Sigmoid colon (tissue), 6 donors: ENCODE measurements at regions not wholly inside any gene's neighbourhood (a gene's known extent, or its start where the extent isn't known, plus 50 kb on each side); places are given as distances from the start of the nearest gene placed in this dataset.

Source experiments
- DNase-seq: peaks from one replicate; pipeline ENCODE4 v3.0.0-alpha.2; 2019
- H3K27ac ChIP-seq, 4 donors: fragments of 200-600 bp; sonication (generic); one replicate each; pipeline ENCODE4 v1.5.1; 2016 to 2019; ENCODE audit warnings: mild to moderate bottlenecking in 1 of 4
- H3K27me3 ChIP-seq, 3 donors: fragments of 200-600 bp; sonication (generic); one replicate each; pipeline ENCODE4 v1.5.1; 2019; ENCODE audit warnings: mild to moderate bottlenecking in 1 of 3
- H3K36me3 ChIP-seq, 4 donors: fragments of 200-600 bp; sonication (generic); one replicate each; pipeline ENCODE4 v1.5.1; 2016 to 2019
- H3K4me1 ChIP-seq, 4 donors: fragments of 200-600 bp; sonication (generic); one replicate each; pipeline ENCODE4 v1.5.1; 2017 to 2019
- H3K4me3 ChIP-seq, 4 donors: fragments of 200-600 bp; sonication (generic); one replicate each; pipeline ENCODE4 v1.5.1; 2017 to 2019; ENCODE audit warnings: mild to moderate bottlenecking in 2 of 4, moderate library complexity in 1 of 4
- H3K9me3 ChIP-seq, 4 donors: fragments of 200-600 bp in 3 of 4; sonication (generic) in 3 of 4; one replicate each; pipeline versions ENCODE4 v1.5.1 to v1.6.1; 2013 to 2019
- CTCF ChIP-seq, 4 experiments: fragments of 450-650 bp in 3 of 4; fragments of 200-600 bp in 1 of 4; IDR thresholded peaks; one replicate each; pipeline ENCODE4 v1.5.1; 2016 to 2019; ENCODE audit warnings: antibody characterized with exemption in 4 of 4, mild to moderate bottlenecking in 3 of 4, moderate library complexity in 2 of 4
- EP300 ChIP-seq, 4 donors: sonication (generic); formaldehyde crosslinking; IDR thresholded peaks; one replicate each; pipeline ENCODE4 v1.6.1; 2017; ENCODE audit warnings: antibody characterized with exemption in 4 of 4
- POLR2A ChIP-seq, 2 donors: fragments of 450-650 bp; IDR thresholded peaks; one replicate each; pipeline ENCODE4 v1.6.1; 2016; ENCODE audit warnings: antibody characterized with exemption in 2 of 2, mild to moderate bottlenecking in 2 of 2, moderate library complexity in 2 of 2
- POLR2AphosphoS5 ChIP-seq, 4 donors: sonication (generic); formaldehyde crosslinking; IDR thresholded peaks; one replicate each; pipeline ENCODE4 v1.6.1; 2017; ENCODE audit warnings: antibody characterized with exemption in 4 of 4
- WGBS, 2 donors: extraction: QIAGEN DNeasy Blood & Tissue Kit; methylation state at CpG; one replicate each; pipeline ENCODE4 v1.1.7; 2013; 5-methylcytosine and 5-hydroxymethylcytosine counted together
- intact Hi-C: fragments of 100-400 bp; cut with DNase I; formaldehyde crosslinking; loops from one replicate; pipeline ENCODE4 v1.15.1; 2023
- donor health status: healthy with polysubstance abuse.
- donor health status: healthy.

- Histone ChIP-seq H3K4me3 (no peak overlapping the region), H3K27ac (no peak overlapping the region), H3K4me1 (peaks cover 0 to 8% (median 0%) of the 10 kb centered on the region in 4 donors), H3K36me3 (no peaks in the 10 kb centered on the region), H3K9me3 (no peaks in the 10 kb centered on the region), H3K27me3 (no peaks in the 10 kb centered on the region)
- whole genome bisulfite sequencing, 2 donors = 93 to 95% methylated on average over 7 of the region's 7 CpGs
- intact Hi-C loops = no loop called here
- no peak for DNase-seq
- TF ChIP-seq EP300 (IDR thresholded peaks at IDR 0.05) (no peak), POLR2A (IDR thresholded peaks at IDR 0.05) (no peak), CTCF (IDR thresholded peaks at IDR 0.05) (no peak), POLR2AphosphoS5 (IDR thresholded peaks at IDR 0.05) (no peak)
These were observed 52.5 kb upstream of the FRMD4A start for GRCh38 chr10:14383266-14383665.

- peaks cover 0 to 8% (median 0%) of the 10 kb centered on the region in 4 donors for H3K4me1 ChIP-seq
- H3K9me3 ChIP-seq = no peaks in the 10 kb centered on the region
- no peaks in the 10 kb centered on the region for H3K36me3 ChIP-seq
- TF ChIP-seq EP300 (IDR thresholded peaks at IDR 0.05) (no peak), POLR2AphosphoS5 (IDR thresholded peaks at IDR 0.05) (no peak), CTCF (IDR thresholded peaks at IDR 0.05) (no peak), POLR2A (IDR thresholded peaks at IDR 0.05) (no peak)
- WGBS, 2 donors = 65 to 86% methylated on average over 2 of the region's 2 CpGs
- DNase-seq = no peak
- H3K27ac ChIP-seq = no peak overlapping the region
- intact Hi-C loops = no loop called here
- no peak overlapping the region for H3K4me3 ChIP-seq
- H3K27me3 ChIP-seq = no peaks in the 10 kb centered on the region
These were observed 51.8 kb upstream of the FRMD4A start for GRCh38 chr10:14382531-14382930.

- intact Hi-C loops = no loop called here
- no peaks in the 10 kb centered on the region for H3K27me3 ChIP-seq
- H3K9me3 ChIP-seq = no peaks in the 10 kb centered on the region
- H3K4me1 ChIP-seq = peaks cover 0 to 8% (median 0%) of the 10 kb centered on the region in 4 donors
- no peak for TF ChIP-seq EP300 (IDR thresholded peaks at IDR 0.05)
- no peak for TF ChIP-seq CTCF (IDR thresholded peaks at IDR 0.05)
- TF ChIP-seq POLR2AphosphoS5 (IDR thresholded peaks at IDR 0.05) = no peak
- TF ChIP-seq POLR2A (IDR thresholded peaks at IDR 0.05) = no peak
- no peaks in the 10 kb centered on the region for H3K36me3 ChIP-seq
- 37 to 71% methylated on average over 5 of the region's 5 CpGs for WGBS, 2 donors
- H3K27ac ChIP-seq = no peak overlapping the region
- H3K4me3 ChIP-seq = no peak overlapping the region
- no peak for DNase-seq
These were observed 51.3 kb upstream of the FRMD4A start for GRCh38 chr10:14382022-14382421.

- WGBS, 2 donors = 81% methylated on average over 2 of the region's 2 CpGs
- no peaks in the 10 kb centered on the region for H3K27me3 ChIP-seq
These were observed 50.8 kb upstream of the FRMD4A start for GRCh38 chr10:14381475-14381874.

More at GRCh38 chr10:14381475-14381874, 50.8 kb upstream of the FRMD4A start:
- Histone ChIP-seq H3K4me1 (peaks cover 0 to 6% (median 0%) of the 10 kb centered on the region in 4 donors), H3K4me3 (no peak overlapping the region), H3K9me3 (no peaks in the 10 kb centered on the region), H3K27ac (no peak overlapping the region), H3K36me3 (no peaks in the 10 kb centered on the region)
- DNase-seq = no peak
- TF ChIP-seq POLR2AphosphoS5 (IDR thresholded peaks at IDR 0.05) (no peak), CTCF (IDR thresholded peaks at IDR 0.05) (no peak), EP300 (IDR thresholded peaks at IDR 0.05) (no peak), POLR2A (IDR thresholded peaks at IDR 0.05) (no peak)
- intact Hi-C loops = no loop called here
